VCaP (cell line): ENCODE measurements at regions not wholly inside any gene's neighbourhood (a gene's known extent, or its start where the extent isn't known, plus 50 kb on each side); places are given as distances from the start of the nearest gene placed in this dataset.

ENCODE experiments used
- H3K27ac ChIP-seq: fragments of 450-650 bp; 2 replicates; pipeline ENCODE4 v1.5.1; 2017
- CTCF ChIP-seq: fragments of 450-650 bp; conservative IDR thresholded peaks from 2 replicates; pipeline ENCODE4 v1.5.1; 2017; ENCODE audit warnings: mild to moderate bottlenecking, moderate library complexity

- no peak for TF ChIP-seq CTCF
Measured at GRCh38 chr16:9275377-9275776, 183.9 kb downstream of the HAPSTR1 start.

GRCh38 chr16:9275816-9276354, 184.4 kb downstream of the HAPSTR1 start:
- no peak for TF ChIP-seq CTCF
- H3K27ac ChIP-seq = no peak overlapping the region

More at GRCh38 chr16:9275377-9275776, 183.9 kb downstream of the HAPSTR1 start:
- H3K27ac ChIP-seq = no peak overlapping the region

GRCh38 chr16:9279291-9280068, 188.0 kb downstream of the HAPSTR1 start:
- no peak for TF ChIP-seq CTCF
- H3K27ac ChIP-seq = no peak overlapping the region

- no peak for TF ChIP-seq CTCF
Measured at GRCh38 chr16:9280069-9280466, 188.6 kb downstream of the HAPSTR1 start.

GRCh38 chr16:9286930-9287329, 195.5 kb downstream of the HAPSTR1 start:
- no peak overlapping the region for H3K27ac ChIP-seq
- no peak for TF ChIP-seq CTCF

More at GRCh38 chr16:9280069-9280466, 188.6 kb downstream of the HAPSTR1 start:
- no peak overlapping the region for H3K27ac ChIP-seq

GRCh38 chr16:9296271-9296590, 204.8 kb downstream of the HAPSTR1 start:
- no peak for TF ChIP-seq CTCF
- H3K27ac ChIP-seq = no peak overlapping the region

GRCh38 chr16:9297437-9298113, 206.1 kb downstream of the HAPSTR1 start:
- peak; percentile 53 for TF ChIP-seq CTCF
- H3K27ac ChIP-seq = no peak overlapping the region
